ENCODE measurements at regions not wholly inside any gene's neighbourhood (a gene's known extent, or its start where the extent isn't known, plus 50 kb on each side); places are given as distances from the start of the nearest gene placed in this dataset.
A peak's percentile ranks its signal among the peaks of the same experiment; 100 is the strongest.
"Not testable (repeated sequence)": the region's sequence is repeated elsewhere in the genome, so short reads cannot be mapped to it uniquely, and the experiment has no call there.

GRCh38 chr3:34075975-34076374 lies 277.5 kb downstream of the PDCD6IP start:
- no peak overlapping the region for H3K4me3 ChIP-seq (ENCODE audit: low read depth, low read length)
- no peak for DNase-seq (ENCODE audit: low read depth)
- TF ChIP-seq CTCF (conservative IDR thresholded peaks at IDR 0.05; ENCODE audit: low read depth, low read length) = no peak

GRCh38 chr3:34077417-34078195 lies 279.2 kb downstream of the PDCD6IP start:
- H3K4me3 ChIP-seq (ENCODE audit: low read depth, low read length) = peak overlapping the region; percentile 28
- TF ChIP-seq CTCF (conservative IDR thresholded peaks at IDR 0.05; ENCODE audit: low read depth, low read length) = no peak
- DNase-seq (ENCODE audit: low read depth) = no peak

- DNase-seq (ENCODE audit: low read depth) = no peak
- no peak overlapping the region for H3K4me3 ChIP-seq (ENCODE audit: low read depth, low read length)
- TF ChIP-seq CTCF (conservative IDR thresholded peaks at IDR 0.05; ENCODE audit: low read depth, low read length) = no peak
Measured at GRCh38 chr3:34078418-34078817, 280.0 kb downstream of the PDCD6IP start.

GRCh38 chr3:34079849-34080248 lies 281.4 kb downstream of the PDCD6IP start:
- DNase-seq (ENCODE audit: low read depth); H3K4me3 ChIP-seq (ENCODE audit: low read depth, low read length): not testable (repeated sequence)

GRCh38 chr3:34090379-34090778 lies 291.9 kb downstream of the PDCD6IP start:
- not testable (repeated sequence) for DNase-seq (ENCODE audit: low read depth); H3K4me3 ChIP-seq (ENCODE audit: low read depth, low read length)

- H3K4me3 ChIP-seq (ENCODE audit: low read depth, low read length) = no peak overlapping the region
- no peak for DNase-seq (ENCODE audit: low read depth)
- no peak for TF ChIP-seq CTCF (conservative IDR thresholded peaks at IDR 0.05; ENCODE audit: low read depth, low read length)
Measured at GRCh38 chr3:34090876-34091275, 292.4 kb downstream of the PDCD6IP start.

GRCh38 chr3:34094280-34094679 lies 295.9 kb downstream of the PDCD6IP start:
- DNase-seq (ENCODE audit: low read depth); H3K4me3 ChIP-seq (ENCODE audit: low read depth, low read length): not testable (repeated sequence)

- no peak overlapping the region for H3K4me3 ChIP-seq (ENCODE audit: low read depth, low read length)
- no peak for TF ChIP-seq CTCF (conservative IDR thresholded peaks at IDR 0.05; ENCODE audit: low read depth, low read length)
- DNase-seq (ENCODE audit: low read depth) = no peak
Measured at GRCh38 chr3:34102288-34102687, 303.9 kb downstream of the PDCD6IP start.
